Right lobe of liver (tissue), 6 donors: ENCODE measurements at regions not wholly inside any gene's neighbourhood (a gene's known extent, or its start where the extent isn't known, plus 50 kb on each side); places are given as distances from the start of the nearest gene placed in this dataset.

ENCODE experiments used
- ATAC-seq, 4 donors: fragments of 200-7000 bp; cut with Tn5 transposase; one replicate each; pipeline ENCODE4 v1.9.1; 2020; ENCODE audit warnings: mild to moderate bottlenecking in 4 of 4, moderate library complexity in 4 of 4
- DNase-seq, 3 donors: peaks; one replicate each; pipeline ENCODE4 v3.0.0-alpha.2; 2020
- H3K27ac ChIP-seq, 3 donors: fragments of 200-600 bp; one replicate each; pipeline ENCODE4 v1.8.0; 2022
- H3K27me3 ChIP-seq, 2 donors: fragments of 200-600 bp; one replicate each; pipeline ENCODE4 v1.8.0; 2022
- H3K36me3 ChIP-seq, 4 donors: fragments of 200-600 bp; sonication (generic) in 1 of 4; one replicate each; pipeline versions ENCODE4 v1.5.1 to v1.8.0; 2017 to 2022; ENCODE audit warnings: control low read depth in 1 of 4
- H3K4me1 ChIP-seq, 4 donors: fragments of 200-600 bp; sonication (generic) in 1 of 4; one replicate each; pipeline versions ENCODE4 v1.5.1 to v1.8.0; 2017 to 2022; ENCODE audit warnings: control low read depth in 1 of 4
- H3K4me3 ChIP-seq, 3 donors: fragments of 200-600 bp; one replicate each; pipeline ENCODE4 v1.8.0; 2022
- H3K9me3 ChIP-seq, 4 donors: fragments of 200-600 bp; sonication (generic) in 1 of 4; one replicate each; pipeline versions ENCODE4 v1.5.1 to v1.8.0; 2017 to 2022; ENCODE audit warnings: control low read depth in 1 of 4
- POLR2A ChIP-seq: fragments of 450-650 bp; IDR thresholded peaks from one replicate; pipeline ENCODE4 v1.6.1; 2017; ENCODE audit warnings: antibody characterized with exemption, mild to moderate bottlenecking
- WGBS: methylation state at CpG from one replicate; pipeline ENCODE4 v1.1.6; 2018; ENCODE audit warnings: low coverage, low lambda C conversion rate; ENCODE audit not compliant: insufficient coverage; ENCODE audit errors: missing lambda C conversion rate; 5-methylcytosine and 5-hydroxymethylcytosine counted together
- intact Hi-C, 2 donors: fragments of 100-400 bp; cut with DNase I; formaldehyde crosslinking; loops; one replicate each; pipeline versions ENCODE4 v1.11.2 to v1.14.1; 2022
- TF ChIP-seq, protein P1 (sequence below), 4 donors: fragments of 200-600 bp in 3 of 4; fragments of 450-650 bp in 1 of 4; IDR thresholded peaks; one replicate each; pipeline versions ENCODE4 v1.5.1 to v1.8.0; 2016 to 2022; ENCODE audit warnings: antibody characterized with exemption in 4 of 4, mild to moderate bottlenecking in 2 of 4
- donor health status: DM: no; HTN: yes; CAD: no.
- donor health status: DM: no; HTN: no; CAD: no.
- donor health status: DM: no; HTN: no; CAD: no.
- donor health status: DM: no; HTN: yes; CAD: no.
- donor health status: DM: no; HTN: yes; CAD: no.

DNA sequence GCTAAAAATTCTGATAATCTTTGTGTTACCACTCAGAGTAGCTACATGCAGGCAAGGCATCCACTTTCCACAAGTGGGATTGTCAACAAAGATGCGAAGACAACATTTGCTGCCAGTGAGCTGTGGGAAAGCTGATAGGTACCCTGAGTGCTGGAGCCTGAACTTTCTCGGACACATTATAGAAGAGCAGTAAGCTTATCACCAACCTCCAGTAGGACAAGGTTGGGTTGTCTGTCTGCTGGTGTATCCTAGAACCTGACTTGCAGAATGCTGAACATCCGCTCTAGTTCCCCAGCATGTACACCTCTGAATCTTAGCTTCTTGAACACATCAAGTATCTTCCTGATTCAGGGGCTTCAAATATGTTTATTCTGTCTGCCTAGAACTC lies 103.8 kb upstream of the PPM1H start:
- intact Hi-C loops = no loop called here
- Histone ChIP-seq H3K27me3 (no peaks in the 10 kb centered on the region), H3K36me3 (no peaks in the 10 kb centered on the region), H3K9me3 (no peaks in the 10 kb centered on the region), H3K4me3 (no peak overlapping the region), H3K27ac (no peak overlapping the region), H3K4me1 (no peaks in the 10 kb centered on the region)
- TF ChIP-seq, protein P1, sequence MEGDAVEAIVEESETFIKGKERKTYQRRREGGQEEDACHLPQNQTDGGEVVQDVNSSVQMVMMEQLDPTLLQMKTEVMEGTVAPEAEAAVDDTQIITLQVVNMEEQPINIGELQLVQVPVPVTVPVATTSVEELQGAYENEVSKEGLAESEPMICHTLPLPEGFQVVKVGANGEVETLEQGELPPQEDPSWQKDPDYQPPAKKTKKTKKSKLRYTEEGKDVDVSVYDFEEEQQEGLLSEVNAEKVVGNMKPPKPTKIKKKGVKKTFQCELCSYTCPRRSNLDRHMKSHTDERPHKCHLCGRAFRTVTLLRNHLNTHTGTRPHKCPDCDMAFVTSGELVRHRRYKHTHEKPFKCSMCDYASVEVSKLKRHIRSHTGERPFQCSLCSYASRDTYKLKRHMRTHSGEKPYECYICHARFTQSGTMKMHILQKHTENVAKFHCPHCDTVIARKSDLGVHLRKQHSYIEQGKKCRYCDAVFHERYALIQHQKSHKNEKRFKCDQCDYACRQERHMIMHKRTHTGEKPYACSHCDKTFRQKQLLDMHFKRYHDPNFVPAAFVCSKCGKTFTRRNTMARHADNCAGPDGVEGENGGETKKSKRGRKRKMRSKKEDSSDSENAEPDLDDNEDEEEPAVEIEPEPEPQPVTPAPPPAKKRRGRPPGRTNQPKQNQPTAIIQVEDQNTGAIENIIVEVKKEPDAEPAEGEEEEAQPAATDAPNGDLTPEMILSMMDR (IDR thresholded peaks at IDR 0.05) = no peak
- TF ChIP-seq POLR2A = no peak
- DNase-seq (no peak), ATAC-seq (no peak)
- 67% methylated on average over 2 of the region's 3 CpGs for WGBS

DNA sequence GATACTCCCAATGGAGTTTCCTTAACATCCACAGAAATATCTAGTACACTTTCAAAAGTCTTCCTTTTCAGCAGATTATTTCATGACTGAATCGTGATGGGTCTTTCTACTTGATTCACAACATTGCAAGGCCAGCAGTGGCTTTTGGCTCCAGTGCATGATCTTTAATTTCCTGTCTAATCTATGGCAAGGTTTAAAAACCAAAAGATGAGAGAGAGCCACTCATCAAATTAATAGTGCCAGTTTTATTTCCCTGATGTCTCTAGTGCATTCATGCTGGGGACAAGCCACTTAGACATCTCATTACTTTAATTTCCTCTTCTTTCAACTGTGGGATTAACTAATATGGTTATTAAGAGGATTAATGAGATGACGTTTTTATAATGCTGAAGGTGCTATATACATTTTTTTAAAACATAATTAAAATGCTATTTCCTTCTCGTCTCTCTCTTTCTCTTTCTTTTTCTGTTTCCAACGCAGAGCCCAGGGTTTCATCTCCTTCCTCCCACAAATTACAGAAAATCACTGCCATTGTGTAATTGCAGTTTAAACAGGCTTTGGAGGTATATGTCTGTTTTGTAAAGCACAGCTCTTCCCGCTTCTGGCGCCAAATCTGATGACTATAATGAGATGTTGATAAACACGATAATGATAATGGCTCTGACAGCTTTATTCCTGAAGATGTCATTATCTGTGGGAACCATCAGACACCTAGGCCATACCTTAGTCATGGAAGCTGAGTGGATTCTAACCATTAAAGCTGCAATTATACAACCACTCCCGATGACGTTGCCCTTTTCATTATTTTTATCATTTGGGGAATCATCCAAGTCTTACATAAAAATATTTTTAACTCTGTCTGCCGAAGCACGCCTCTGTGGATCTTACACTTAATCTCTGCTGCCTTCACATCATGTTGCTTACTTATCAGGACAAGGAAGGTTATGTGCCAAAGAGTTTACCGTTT lies 103.1 kb upstream of the PPM1H start:
- Histone ChIP-seq H3K36me3 (no peaks in the 10 kb centered on the region), H3K4me3 (no peak overlapping the region), H3K9me3 (no peaks in the 10 kb centered on the region), H3K27me3 (no peaks in the 10 kb centered on the region), H3K27ac (no peak overlapping the region), H3K4me1 (no peaks in the 10 kb centered on the region)
- WGBS = 56% methylated on average over 12 of the region's 12 CpGs
- no peak for ATAC-seq
- intact Hi-C loops = no loop called here
- TF ChIP-seq, protein P1 (IDR thresholded peaks at IDR 0.05) = no peak
- DNase-seq = no peak

DNA sequence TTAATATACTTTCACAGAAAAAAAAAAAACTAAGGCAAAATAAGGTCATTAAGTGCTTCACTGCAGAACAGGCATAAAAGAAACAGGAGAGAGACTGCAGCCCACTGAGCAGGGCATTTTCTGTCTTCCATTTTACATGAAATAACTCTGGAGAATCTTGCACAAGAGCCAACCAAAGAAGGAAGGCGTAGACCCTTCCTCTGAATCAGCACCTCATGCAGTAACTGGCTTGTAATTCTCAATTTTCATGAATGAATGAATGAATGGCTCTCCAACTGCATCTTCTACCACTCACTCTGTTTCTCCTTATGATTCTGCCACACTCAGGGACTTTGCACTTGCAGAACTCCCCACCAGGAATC lies 102.0 kb upstream of the PPM1H start:
- H3K4me1 ChIP-seq = no peaks in the 10 kb centered on the region
- no peak for DNase-seq
- H3K27ac ChIP-seq = no peak overlapping the region
- intact Hi-C loops = no loop called here
- WGBS = 50% methylated on average over 1 of the region's 1 CpG
- no peaks in the 10 kb centered on the region for H3K36me3 ChIP-seq
- no peak for ATAC-seq
- no peaks in the 10 kb centered on the region for H3K27me3 ChIP-seq
- no peaks in the 10 kb centered on the region for H3K9me3 ChIP-seq
- no peak overlapping the region for H3K4me3 ChIP-seq
- TF ChIP-seq POLR2A = no peak
- TF ChIP-seq, protein P1 (IDR thresholded peaks at IDR 0.05) = no peak

DNA sequence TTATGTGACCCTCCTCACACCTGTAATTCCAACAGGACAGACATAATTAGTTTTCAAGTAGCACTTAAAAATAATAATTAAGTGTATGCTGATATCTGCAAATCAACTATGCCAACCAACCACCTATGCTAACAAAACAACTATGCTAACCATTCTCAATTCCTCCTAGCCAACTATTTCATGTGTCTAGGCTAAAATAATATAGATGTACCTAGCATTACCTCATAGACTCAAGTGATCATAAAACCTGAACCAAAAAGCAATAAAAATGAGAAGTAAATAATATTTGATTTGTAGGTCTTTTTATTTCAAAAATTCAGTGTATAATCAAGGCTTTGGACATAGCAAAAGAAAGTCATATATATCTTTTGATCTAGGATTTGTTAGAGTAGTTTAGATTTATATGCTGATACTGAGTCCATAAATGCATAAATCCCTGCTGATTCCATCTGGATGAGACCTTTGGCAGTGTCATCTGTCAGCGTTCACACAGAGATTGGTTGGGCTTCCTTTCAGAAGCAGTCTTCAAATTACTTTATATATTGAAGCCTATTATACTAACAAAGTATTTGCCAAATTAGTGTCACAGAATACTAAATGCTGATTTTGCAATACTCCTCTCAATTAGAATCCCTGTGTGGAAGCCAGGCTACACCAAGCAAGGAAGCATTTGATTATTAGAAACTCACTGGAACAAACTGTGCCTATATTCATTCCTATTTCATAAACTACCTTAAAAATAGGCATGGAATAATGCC lies 101.4 kb upstream of the PPM1H start:
- Histone ChIP-seq H3K4me3 (no peak overlapping the region), H3K36me3 (no peaks in the 10 kb centered on the region), H3K9me3 (no peaks in the 10 kb centered on the region), H3K27me3 (no peaks in the 10 kb centered on the region), H3K4me1 (no peaks in the 10 kb centered on the region), H3K27ac (no peak overlapping the region)
- 92% methylated on average over 1 of the region's 1 CpG for WGBS
- intact Hi-C loops = no loop called here
- TF ChIP-seq, protein P1 (IDR thresholded peaks at IDR 0.05) = no peak
- no peak for TF ChIP-seq POLR2A
- DNase-seq = no peak
- ATAC-seq = no peak
